ENCODE measurements at regions not wholly inside any gene's neighbourhood (a gene's known extent, or its start where the extent isn't known, plus 50 kb on each side); places are given as distances from the start of the nearest gene placed in this dataset.

- Mint-ChIP-seq H3K4me1 (ENCODE audit: low read depth, unreplicated experiment) (peaks cover 3% of the 10 kb centered on the region), H3K9me3 (ENCODE audit: unreplicated experiment) (peaks cover 2% of the 10 kb centered on the region), H3K27ac (ENCODE audit: unreplicated experiment) (no peak overlapping the region), H3K36me3 (ENCODE audit: unreplicated experiment) (no peaks in the 10 kb centered on the region), H3K27me3 (ENCODE audit: unreplicated experiment) (peaks cover 4% of the 10 kb centered on the region), H3K4me3 (ENCODE audit: unreplicated experiment) (no peak overlapping the region)
- TF ChIP-seq CTCF (IDR thresholded peaks at IDR 0.05; ENCODE audit: partially characterized antibody, unreplicated experiment), result no peak
- no peak for DNase-seq
These were observed 321.0 kb upstream of the IRX4 start for GRCh38 chr5:2203774-2204173.

GRCh38 chr5:2201832-2202231 is 319.1 kb upstream of the IRX4 start:
- no peak for TF ChIP-seq CTCF (IDR thresholded peaks at IDR 0.05; ENCODE audit: partially characterized antibody, unreplicated experiment)
- no peak overlapping the region for H3K4me3 Mint-ChIP-seq (ENCODE audit: unreplicated experiment)

GRCh38 chr5:2201421-2201820 is 318.7 kb upstream of the IRX4 start:
- no peak for DNase-seq
- peaks cover 2% of the 10 kb centered on the region for H3K9me3 Mint-ChIP-seq (ENCODE audit: unreplicated experiment)
- H3K36me3 Mint-ChIP-seq (ENCODE audit: unreplicated experiment), result no peaks in the 10 kb centered on the region
- H3K27me3 Mint-ChIP-seq (ENCODE audit: unreplicated experiment), result peaks cover 7% of the 10 kb centered on the region
- no peak overlapping the region for H3K4me3 Mint-ChIP-seq (ENCODE audit: unreplicated experiment)
- no peak overlapping the region for H3K27ac Mint-ChIP-seq (ENCODE audit: unreplicated experiment)
- H3K4me1 Mint-ChIP-seq (ENCODE audit: low read depth, unreplicated experiment), result peaks cover 11% of the 10 kb centered on the region
- no peak for TF ChIP-seq CTCF (IDR thresholded peaks at IDR 0.05; ENCODE audit: partially characterized antibody, unreplicated experiment)

More at GRCh38 chr5:2201832-2202231, 319.1 kb upstream of the IRX4 start:
- H3K9me3 Mint-ChIP-seq (ENCODE audit: unreplicated experiment), result peaks cover 2% of the 10 kb centered on the region
- H3K4me1 Mint-ChIP-seq (ENCODE audit: low read depth, unreplicated experiment), result peaks cover 9% of the 10 kb centered on the region
- DNase-seq, result no peak
- no peak overlapping the region for H3K27ac Mint-ChIP-seq (ENCODE audit: unreplicated experiment)
- no peaks in the 10 kb centered on the region for H3K36me3 Mint-ChIP-seq (ENCODE audit: unreplicated experiment)
- peaks cover 6% of the 10 kb centered on the region for H3K27me3 Mint-ChIP-seq (ENCODE audit: unreplicated experiment)

GRCh38 chr5:2201011-2201410 is 318.3 kb upstream of the IRX4 start:
- Mint-ChIP-seq H3K9me3 (ENCODE audit: unreplicated experiment) (peaks cover 2% of the 10 kb centered on the region), H3K4me1 (ENCODE audit: low read depth, unreplicated experiment) (peaks cover 11% of the 10 kb centered on the region), H3K36me3 (ENCODE audit: unreplicated experiment) (no peaks in the 10 kb centered on the region), H3K27me3 (ENCODE audit: unreplicated experiment) (peaks cover 7% of the 10 kb centered on the region), H3K27ac (ENCODE audit: unreplicated experiment) (no peak overlapping the region), H3K4me3 (ENCODE audit: unreplicated experiment) (no peak overlapping the region)
- DNase-seq, result no peak
- no peak for TF ChIP-seq CTCF (IDR thresholded peaks at IDR 0.05; ENCODE audit: partially characterized antibody, unreplicated experiment)

GRCh38 chr5:2200261-2200950 is 317.7 kb upstream of the IRX4 start:
- Mint-ChIP-seq H3K27me3 (ENCODE audit: unreplicated experiment) (peaks cover 7% of the 10 kb centered on the region), H3K4me3 (ENCODE audit: unreplicated experiment) (no peak overlapping the region), H3K36me3 (ENCODE audit: unreplicated experiment) (no peaks in the 10 kb centered on the region), H3K4me1 (ENCODE audit: low read depth, unreplicated experiment) (peaks cover 11% of the 10 kb centered on the region), H3K9me3 (ENCODE audit: unreplicated experiment) (peaks cover 2% of the 10 kb centered on the region), H3K27ac (ENCODE audit: unreplicated experiment) (no peak overlapping the region)
- no peak for DNase-seq
- TF ChIP-seq CTCF (IDR thresholded peaks at IDR 0.05; ENCODE audit: partially characterized antibody, unreplicated experiment), result no peak

All from glutamatergic neuron (in vitro differentiated cells).